ENCODE measurements at regions not wholly inside any gene's neighbourhood (a gene's known extent, or its start where the extent isn't known, plus 50 kb on each side); places are given as distances from the start of the nearest gene placed in this dataset.

DNA sequence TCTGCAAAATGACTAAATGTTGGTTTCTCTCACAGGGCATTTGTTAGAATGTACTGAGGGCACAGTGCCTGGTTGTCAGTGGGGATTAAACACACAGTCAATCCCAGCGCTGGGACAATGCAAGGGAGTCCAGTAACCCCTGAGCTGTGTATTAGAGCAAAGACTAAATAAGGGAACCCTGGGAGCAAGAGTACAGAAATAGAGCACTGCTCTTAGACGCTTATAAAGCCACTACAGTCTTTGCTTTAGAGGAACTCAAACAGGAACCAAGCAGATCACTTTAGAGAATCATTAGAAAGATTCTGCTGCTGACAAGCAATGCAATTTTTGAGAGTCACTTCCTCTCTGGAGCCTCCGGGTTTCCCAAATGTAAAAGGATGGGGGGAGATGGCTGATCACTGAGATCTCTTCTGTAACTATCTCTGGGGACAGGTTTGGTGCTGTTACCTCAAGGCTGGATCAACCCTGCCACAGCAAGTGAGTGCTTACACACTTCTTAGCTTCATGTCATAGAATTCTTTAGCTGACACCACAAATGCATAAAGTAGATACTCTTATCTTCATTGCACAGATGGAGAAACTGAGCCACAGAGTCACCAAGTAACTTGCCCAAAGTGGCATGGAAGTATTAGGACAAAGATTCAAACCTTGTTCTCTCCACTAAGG is 137.8 kb upstream of the CPEB2 start:
- no peak overlapping the region for H3K9ac ChIP-seq (ENCODE audit: low read depth in 1 of 2, low read length in 2 of 2)
- no peaks in the 10 kb centered on the region for H3K9me3 ChIP-seq (ENCODE audit: control insufficient read depth in 1 of 2, low read length in 2 of 2)
- no peaks in the 10 kb centered on the region for H3K4me1 ChIP-seq (ENCODE audit: control insufficient read depth in 1 of 2, insufficient read depth in 2 of 2, low read length in 2 of 2)
- no peak overlapping the region for H3K27ac ChIP-seq (ENCODE audit: low read depth, low read length)
- H3K27me3 ChIP-seq (ENCODE audit: control insufficient read depth in 1 of 2, insufficient read depth in 2 of 2, low read length in 2 of 2), result peaks cover 2% of the 10 kb centered on the region in 2 donors
- no peak overlapping the region for H3K4me3 ChIP-seq (ENCODE audit: low read depth in 1 of 2, low read length in 2 of 2)
- H3K36me3 ChIP-seq (ENCODE audit: control insufficient read depth in 1 of 2, insufficient read depth in 2 of 2, low read length in 2 of 2), result no peaks in the 10 kb centered on the region

DNA sequence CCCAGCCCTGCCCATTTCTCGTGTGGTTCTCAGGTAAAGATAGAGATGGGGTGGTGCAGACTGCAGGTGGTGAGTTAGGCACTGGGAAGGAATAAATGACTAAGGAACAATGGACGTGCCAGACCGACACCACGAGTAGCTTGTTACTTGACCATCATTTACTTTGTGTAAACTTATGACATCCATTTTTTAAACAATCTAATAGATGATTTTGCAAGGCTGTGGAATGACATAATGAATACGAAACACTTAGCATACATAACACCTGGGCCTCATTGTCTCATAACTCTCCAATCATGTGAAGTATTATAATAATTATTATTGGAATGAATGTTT is 137.3 kb upstream of the CPEB2 start:
- H3K9ac ChIP-seq (ENCODE audit: low read depth in 1 of 2, low read length in 2 of 2), result no peak overlapping the region
- H3K4me3 ChIP-seq (ENCODE audit: low read depth in 1 of 2, low read length in 2 of 2), result no peak overlapping the region
- H3K4me1 ChIP-seq (ENCODE audit: control insufficient read depth in 1 of 2, insufficient read depth in 2 of 2, low read length in 2 of 2), result no peaks in the 10 kb centered on the region
- no peaks in the 10 kb centered on the region for H3K9me3 ChIP-seq (ENCODE audit: control insufficient read depth in 1 of 2, low read length in 2 of 2)
- H3K27me3 ChIP-seq (ENCODE audit: control insufficient read depth in 1 of 2, insufficient read depth in 2 of 2, low read length in 2 of 2), result peaks cover 2% of the 10 kb centered on the region in 2 donors
- no peaks in the 10 kb centered on the region for H3K36me3 ChIP-seq (ENCODE audit: control insufficient read depth in 1 of 2, insufficient read depth in 2 of 2, low read length in 2 of 2)
- H3K27ac ChIP-seq (ENCODE audit: low read depth, low read length), result no peak overlapping the region

DNA sequence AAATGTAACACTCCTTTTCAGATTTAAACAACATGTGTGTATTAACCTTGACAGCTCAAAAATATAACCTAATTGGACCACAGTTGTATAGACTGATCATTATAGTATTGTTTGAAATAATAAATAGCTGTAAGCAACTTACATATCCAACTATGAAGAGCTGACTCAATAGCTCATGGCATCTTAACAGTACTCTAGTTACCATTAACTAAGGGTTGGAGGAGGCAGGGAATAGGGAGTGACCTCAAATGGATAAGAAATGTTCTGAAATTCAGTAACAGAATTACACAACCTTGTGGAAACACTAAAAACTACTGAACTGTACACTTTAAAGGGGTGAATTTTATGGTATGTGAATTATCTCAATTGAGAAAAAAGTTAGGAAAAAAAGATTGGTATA is 136.5 kb upstream of the CPEB2 start:
- Histone ChIP-seq H3K27ac (ENCODE audit: low read depth, low read length) (no peak overlapping the region), H3K4me3 (ENCODE audit: low read depth in 1 of 2, low read length in 2 of 2) (no peak overlapping the region), H3K36me3 (ENCODE audit: control insufficient read depth in 1 of 2, insufficient read depth in 2 of 2, low read length in 2 of 2) (no peaks in the 10 kb centered on the region), H3K9me3 (ENCODE audit: control insufficient read depth in 1 of 2, low read length in 2 of 2) (no peaks in the 10 kb centered on the region), H3K27me3 (ENCODE audit: control insufficient read depth in 1 of 2, insufficient read depth in 2 of 2, low read length in 2 of 2) (peaks cover 2% of the 10 kb centered on the region in 2 donors), H3K4me1 (ENCODE audit: control insufficient read depth in 1 of 2, insufficient read depth in 2 of 2, low read length in 2 of 2) (no peaks in the 10 kb centered on the region), H3K9ac (ENCODE audit: low read depth in 1 of 2, low read length in 2 of 2) (no peak overlapping the region)

DNA sequence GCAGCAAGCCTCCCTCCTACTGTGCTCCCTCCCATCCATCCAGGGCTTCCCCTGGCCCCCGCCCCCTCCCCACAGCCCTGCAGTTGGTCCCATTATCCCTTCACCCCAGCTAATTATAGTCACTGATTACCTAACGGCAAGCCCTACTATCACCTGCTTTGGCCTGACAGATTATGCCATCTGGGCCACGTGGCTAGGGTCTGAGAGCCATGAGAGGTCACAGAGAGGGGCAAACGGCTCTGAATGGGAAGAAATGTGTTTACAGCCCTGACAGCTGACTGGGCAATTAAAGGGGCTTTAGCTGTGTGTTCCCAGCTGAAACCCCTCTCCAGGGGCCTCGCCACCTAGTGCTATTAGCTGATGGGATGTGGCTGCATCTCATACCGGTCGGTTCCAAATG is 134.4 kb upstream of the CPEB2 start:
- Histone ChIP-seq H3K9me3 (ENCODE audit: control insufficient read depth in 1 of 2, low read length in 2 of 2) (no peaks in the 10 kb centered on the region), H3K4me3 (ENCODE audit: low read depth in 1 of 2, low read length in 2 of 2) (no peak overlapping the region), H3K4me1 (ENCODE audit: control insufficient read depth in 1 of 2, insufficient read depth in 2 of 2, low read length in 2 of 2) (no peaks in the 10 kb centered on the region)

DNA sequence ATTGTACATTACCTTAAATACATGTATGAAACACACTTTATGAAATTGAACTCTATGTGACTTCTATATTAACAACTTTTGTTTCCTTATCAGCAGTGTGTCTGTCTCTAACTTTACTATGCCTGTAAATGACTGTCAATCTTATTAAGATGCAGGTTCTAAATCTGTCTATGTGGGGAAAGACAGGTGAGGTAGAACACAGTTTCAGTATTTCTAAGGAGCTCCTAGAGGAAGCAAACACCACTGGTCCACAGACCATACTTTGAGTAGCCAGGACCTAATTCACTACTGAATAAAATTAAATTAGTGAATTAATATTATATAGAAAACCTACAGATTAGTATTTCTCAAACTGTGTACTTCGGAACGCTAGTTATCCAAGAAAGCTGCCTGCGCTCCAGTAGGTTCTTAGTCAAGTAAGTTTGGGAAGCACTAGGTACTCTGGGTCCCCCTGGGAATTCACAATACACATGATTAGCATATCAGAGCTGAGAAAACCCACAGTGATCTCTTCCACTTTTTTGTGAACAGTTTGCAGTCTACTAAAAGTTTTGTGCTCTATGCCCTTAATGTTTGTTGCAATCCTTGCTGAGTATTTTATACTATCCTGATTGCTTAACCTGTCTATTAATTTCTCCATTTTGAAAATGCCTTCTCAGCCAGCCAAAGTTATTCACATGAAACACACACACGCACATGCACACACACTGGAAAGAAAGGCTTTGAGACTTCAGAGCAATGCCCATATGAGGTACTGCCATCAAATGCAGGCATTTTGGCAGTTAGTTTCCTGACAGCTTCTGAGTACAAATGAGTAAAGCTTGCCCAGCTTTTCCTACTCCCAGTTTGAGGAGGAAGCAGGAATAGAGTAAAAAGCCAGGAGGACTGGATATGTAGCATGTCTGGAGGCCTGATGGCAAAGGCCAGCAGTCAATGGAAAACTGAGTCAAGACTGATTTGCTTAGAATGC is 133.6 kb upstream of the CPEB2 start:
- Histone ChIP-seq H3K27ac (ENCODE audit: low read depth, low read length) (no peak overlapping the region), H3K36me3 (ENCODE audit: control insufficient read depth in 1 of 2, insufficient read depth in 2 of 2, low read length in 2 of 2) (no peaks in the 10 kb centered on the region), H3K4me3 (ENCODE audit: low read depth in 1 of 2, low read length in 2 of 2) (no peak overlapping the region), H3K4me1 (ENCODE audit: control insufficient read depth in 1 of 2, insufficient read depth in 2 of 2, low read length in 2 of 2) (no peaks in the 10 kb centered on the region), H3K27me3 (ENCODE audit: control insufficient read depth in 1 of 2, insufficient read depth in 2 of 2, low read length in 2 of 2) (peaks cover 0 to 7% of the 10 kb centered on the region in 2 donors), H3K9ac (ENCODE audit: low read depth in 1 of 2, low read length in 2 of 2) (no peak overlapping the region), H3K9me3 (ENCODE audit: control insufficient read depth in 1 of 2, low read length in 2 of 2) (no peaks in the 10 kb centered on the region)

More for the DNA sequence above, 134.4 kb upstream of the CPEB2 start:
- H3K27ac ChIP-seq (ENCODE audit: low read depth, low read length), result no peak overlapping the region
- no peak overlapping the region for H3K9ac ChIP-seq (ENCODE audit: low read depth in 1 of 2, low read length in 2 of 2)
- peaks cover 0 to 7% of the 10 kb centered on the region in 2 donors for H3K27me3 ChIP-seq (ENCODE audit: control insufficient read depth in 1 of 2, insufficient read depth in 2 of 2, low read length in 2 of 2)
- H3K36me3 ChIP-seq (ENCODE audit: control insufficient read depth in 1 of 2, insufficient read depth in 2 of 2, low read length in 2 of 2), result no peaks in the 10 kb centered on the region

DNA sequence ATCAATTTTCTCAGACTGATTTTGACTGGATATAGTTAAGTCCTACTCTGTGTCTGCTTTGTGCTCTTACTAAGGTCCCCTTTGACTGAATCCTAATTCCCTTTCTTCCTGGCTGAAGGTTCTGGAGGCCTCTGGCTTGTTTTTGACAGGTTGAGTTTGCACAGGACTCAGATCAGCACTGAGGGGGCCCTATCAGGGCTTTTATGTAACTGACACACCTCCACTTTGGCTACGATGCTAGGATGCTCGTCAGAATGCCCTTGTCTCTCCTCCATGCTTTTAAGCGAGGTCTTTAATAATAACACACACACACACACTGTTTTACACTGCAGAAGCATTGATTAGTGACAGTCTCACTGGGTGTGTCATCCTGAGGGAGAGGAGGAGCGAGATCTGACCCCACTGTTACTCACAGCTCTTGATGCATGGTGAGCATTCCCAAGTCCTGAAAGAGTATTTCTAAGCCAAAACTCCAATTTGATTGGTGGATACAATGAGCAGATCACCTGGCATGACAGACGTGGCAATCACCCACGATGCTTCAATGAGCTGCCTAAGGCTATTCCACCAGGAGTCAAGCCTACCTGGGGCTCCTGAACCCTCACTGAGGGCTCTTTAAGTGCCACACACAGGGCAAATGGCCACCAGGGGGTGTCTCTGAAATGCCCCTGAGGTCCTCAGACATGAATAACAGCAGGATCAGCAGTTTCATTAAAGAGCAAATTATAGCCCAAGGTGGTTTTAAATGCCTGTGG is 130.4 kb upstream of the CPEB2 start:
- Histone ChIP-seq H3K9ac (ENCODE audit: low read depth in 1 of 2, low read length in 2 of 2) (no peak overlapping the region), H3K27me3 (ENCODE audit: control insufficient read depth in 1 of 2, insufficient read depth in 2 of 2, low read length in 2 of 2) (peaks cover 0 to 5% of the 10 kb centered on the region in 2 donors), H3K27ac (ENCODE audit: low read depth, low read length) (no peak overlapping the region), H3K4me3 (ENCODE audit: low read depth in 1 of 2, low read length in 2 of 2) (no peak overlapping the region), H3K4me1 (ENCODE audit: control insufficient read depth in 1 of 2, insufficient read depth in 2 of 2, low read length in 2 of 2) (no peaks in the 10 kb centered on the region), H3K36me3 (ENCODE audit: control insufficient read depth in 1 of 2, insufficient read depth in 2 of 2, low read length in 2 of 2) (no peaks in the 10 kb centered on the region), H3K9me3 (ENCODE audit: control insufficient read depth in 1 of 2, low read length in 2 of 2) (no peaks in the 10 kb centered on the region)

DNA sequence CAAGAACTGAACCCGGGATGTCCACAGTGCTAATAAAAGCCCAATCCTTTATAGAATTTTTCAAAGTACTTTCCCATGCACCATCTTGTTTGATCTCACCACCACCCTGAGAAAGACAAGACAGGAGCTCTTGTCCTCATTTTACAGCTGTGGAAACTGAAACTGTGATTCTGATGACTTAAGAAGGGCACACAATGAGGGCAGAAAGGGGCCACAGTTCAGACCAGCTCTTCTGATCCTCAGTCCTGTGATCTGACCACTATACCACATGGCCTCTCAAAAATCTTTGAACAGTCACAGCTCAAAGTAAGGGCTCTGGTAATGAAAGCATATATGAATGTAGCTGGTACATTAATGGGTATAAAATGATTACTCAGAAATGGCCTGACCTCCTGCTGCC is 127.3 kb upstream of the CPEB2 start:
- H3K9me3 ChIP-seq (ENCODE audit: control insufficient read depth in 1 of 2, low read length in 2 of 2), result no peaks in the 10 kb centered on the region
- no peak overlapping the region for H3K27ac ChIP-seq (ENCODE audit: low read depth, low read length)
- no peak overlapping the region for H3K9ac ChIP-seq (ENCODE audit: low read depth in 1 of 2, low read length in 2 of 2)
- H3K27me3 ChIP-seq (ENCODE audit: control insufficient read depth in 1 of 2, insufficient read depth in 2 of 2, low read length in 2 of 2), result peaks cover 0 to 5% of the 10 kb centered on the region in 2 donors
- H3K4me1 ChIP-seq (ENCODE audit: control insufficient read depth in 1 of 2, insufficient read depth in 2 of 2, low read length in 2 of 2), result no peaks in the 10 kb centered on the region
- no peaks in the 10 kb centered on the region for H3K36me3 ChIP-seq (ENCODE audit: control insufficient read depth in 1 of 2, insufficient read depth in 2 of 2, low read length in 2 of 2)
- H3K4me3 ChIP-seq (ENCODE audit: low read depth in 1 of 2, low read length in 2 of 2), result no peak overlapping the region

DNA sequence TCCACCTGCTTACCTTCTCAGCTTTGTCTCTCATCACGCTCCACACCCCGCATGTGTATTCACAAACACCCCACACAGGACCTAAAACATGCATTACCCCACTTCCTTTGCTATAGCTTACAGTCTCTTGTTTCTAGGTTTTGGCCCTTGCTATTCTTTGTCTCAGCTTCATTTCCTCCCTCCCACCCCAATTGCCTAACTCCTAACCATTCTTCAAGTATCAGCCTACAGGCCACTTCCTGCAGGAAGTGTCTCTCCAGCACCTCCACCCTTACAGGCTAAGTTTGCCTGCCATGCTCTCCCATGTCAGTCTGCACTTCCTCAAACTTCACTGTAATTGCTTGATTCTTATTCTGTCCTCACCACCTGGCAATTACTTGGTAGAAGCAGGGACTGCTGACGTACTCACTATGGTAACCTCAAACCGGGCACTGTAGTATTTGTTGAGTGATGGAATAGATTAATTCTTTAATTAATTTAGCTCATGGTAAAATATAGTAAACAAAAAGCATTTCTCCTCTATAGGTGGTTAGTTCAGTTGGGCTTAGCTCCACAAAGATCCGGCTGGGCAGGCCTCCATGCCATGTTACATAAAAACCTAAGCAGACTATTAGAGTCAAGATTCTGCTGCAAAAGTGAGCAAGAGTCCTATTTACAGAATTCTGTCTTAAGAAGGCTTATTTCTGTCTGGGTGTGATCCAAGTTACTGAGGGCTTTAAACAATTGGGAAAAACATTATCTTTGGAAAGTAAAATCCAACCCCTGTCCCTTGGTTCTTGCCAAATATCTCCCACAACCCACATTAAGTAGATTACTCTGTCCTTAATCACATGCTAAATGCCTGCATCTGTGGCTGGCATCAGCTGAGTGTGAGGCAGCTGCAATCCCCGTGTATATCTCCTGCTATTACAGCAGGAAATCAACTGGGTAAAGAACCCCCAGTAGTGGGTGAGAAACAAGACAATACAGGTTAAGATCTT is 124.7 kb upstream of the CPEB2 start:
- Histone ChIP-seq H3K9ac (ENCODE audit: low read depth in 1 of 2, low read length in 2 of 2) (no peak overlapping the region), H3K27me3 (ENCODE audit: control insufficient read depth in 1 of 2, insufficient read depth in 2 of 2, low read length in 2 of 2) (no peaks in the 10 kb centered on the region), H3K9me3 (ENCODE audit: control insufficient read depth in 1 of 2, low read length in 2 of 2) (no peaks in the 10 kb centered on the region), H3K36me3 (ENCODE audit: control insufficient read depth in 1 of 2, insufficient read depth in 2 of 2, low read length in 2 of 2) (no peaks in the 10 kb centered on the region), H3K4me3 (ENCODE audit: low read depth in 1 of 2, low read length in 2 of 2) (no peak overlapping the region), H3K4me1 (ENCODE audit: control insufficient read depth in 1 of 2, insufficient read depth in 2 of 2, low read length in 2 of 2) (no peaks in the 10 kb centered on the region), H3K27ac (ENCODE audit: low read depth, low read length) (no peak overlapping the region)

DNA sequence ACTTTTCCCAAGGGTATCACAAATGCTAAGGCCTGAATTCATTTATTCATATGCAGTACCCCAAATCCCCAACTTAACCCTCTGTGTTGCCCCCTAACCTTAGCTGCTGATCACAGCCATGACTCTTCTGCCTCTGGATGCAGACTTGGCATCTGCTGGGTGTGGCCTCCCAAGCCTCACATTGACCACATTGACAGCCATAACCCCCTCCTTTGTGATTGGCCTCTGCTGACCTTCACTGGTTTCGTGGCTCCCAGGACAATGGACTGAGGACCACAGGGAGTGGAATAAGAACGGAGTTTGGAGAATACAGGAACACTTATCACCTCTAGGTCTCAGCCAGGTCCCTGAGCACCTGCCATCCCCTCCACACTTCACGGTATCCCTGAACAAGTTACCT is 123.6 kb upstream of the CPEB2 start:
- H3K4me3 ChIP-seq (ENCODE audit: low read depth in 1 of 2, low read length in 2 of 2), result no peak overlapping the region
- no peak overlapping the region for H3K9ac ChIP-seq (ENCODE audit: low read depth in 1 of 2, low read length in 2 of 2)

More for the DNA sequence above, 123.6 kb upstream of the CPEB2 start:
- Histone ChIP-seq H3K27me3 (ENCODE audit: control insufficient read depth in 1 of 2, insufficient read depth in 2 of 2, low read length in 2 of 2) (no peaks in the 10 kb centered on the region), H3K9me3 (ENCODE audit: control insufficient read depth in 1 of 2, low read length in 2 of 2) (no peaks in the 10 kb centered on the region), H3K36me3 (ENCODE audit: control insufficient read depth in 1 of 2, insufficient read depth in 2 of 2, low read length in 2 of 2) (no peaks in the 10 kb centered on the region), H3K4me1 (ENCODE audit: control insufficient read depth in 1 of 2, insufficient read depth in 2 of 2, low read length in 2 of 2) (no peaks in the 10 kb centered on the region), H3K27ac (ENCODE audit: low read depth, low read length) (no peak overlapping the region)

Measured in duodenal mucosa (tissue), 2 donors.